GM19397 (cell line): ENCODE measurements at regions not wholly inside any gene's neighbourhood (a gene's known extent, or its start where the extent isn't known, plus 50 kb on each side); places are given as distances from the start of the nearest gene placed in this dataset.
A peak's percentile ranks its signal among the peaks of the same experiment; 100 is the strongest.
"Not testable (repeated sequence)": the region's sequence is repeated elsewhere in the genome, so short reads cannot be mapped to it uniquely, and the experiment has no call there.

Experiments used
- ATAC-seq: cut with Tn5 transposase; IDR thresholded peaks from one replicate; pipeline ENCODE4 v1.9.1; 2021; ENCODE audit warnings: mild to moderate bottlenecking, moderate library complexity; ENCODE audit not compliant: unreplicated experiment

DNA sequence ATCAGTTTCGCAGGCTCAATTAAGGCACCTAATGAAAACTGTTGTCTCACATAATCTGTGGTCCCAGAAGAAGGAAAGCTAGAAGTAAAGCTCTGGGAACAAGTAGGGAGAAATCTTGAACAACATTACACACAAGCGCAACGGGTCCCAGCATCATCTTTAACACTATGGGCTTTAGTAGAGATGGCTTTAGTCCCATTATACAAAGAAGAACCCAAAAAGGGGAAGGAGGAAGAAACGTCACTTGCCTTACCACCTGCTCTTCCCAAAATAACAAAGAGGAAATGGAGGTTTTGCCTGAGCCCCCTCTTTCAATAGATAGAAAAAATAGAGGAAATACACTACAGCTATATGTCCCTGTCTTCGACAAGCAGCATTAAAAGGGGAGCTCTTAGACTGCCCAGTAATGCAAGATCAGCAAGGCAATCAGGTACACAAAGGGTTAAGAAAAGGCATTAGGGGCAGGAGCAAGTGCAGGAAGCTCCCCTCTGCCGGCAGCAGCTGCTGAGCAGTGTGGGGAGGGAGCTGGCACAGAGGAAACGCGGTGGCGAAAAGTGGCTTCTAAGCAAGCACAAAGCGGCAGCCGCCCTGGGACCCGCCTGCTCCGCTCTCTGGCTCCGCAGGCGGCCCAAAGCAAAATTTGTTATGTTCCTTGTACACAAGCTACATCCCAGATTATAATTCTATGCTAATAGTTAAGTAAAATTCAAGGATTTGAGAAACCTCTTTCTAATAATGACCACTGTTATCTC lies 1218.8 kb downstream of the TMEM121 start:
- ATAC-seq = not testable (repeated sequence)

DNA sequence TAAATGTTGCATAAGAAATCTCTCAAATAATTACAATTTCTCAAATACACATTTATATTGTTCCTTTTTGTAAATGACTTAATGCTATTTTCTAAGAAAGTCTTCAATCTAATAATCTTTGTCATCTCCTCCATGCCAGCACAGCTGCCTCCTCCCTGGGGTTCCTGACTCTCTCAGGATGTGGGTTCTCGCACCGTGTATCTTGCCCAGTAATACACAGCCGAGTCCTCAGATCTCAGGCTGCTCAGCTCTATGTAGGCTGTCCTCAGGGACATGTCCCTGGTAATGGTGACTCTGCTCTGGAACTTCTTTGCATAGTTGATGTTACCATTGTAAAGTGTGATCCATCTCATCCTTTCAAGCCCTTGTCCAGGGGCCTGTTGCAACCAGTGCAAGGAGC lies 1223.7 kb downstream of the TMEM121 start:
- ATAC-seq = not testable (repeated sequence)

- not testable (repeated sequence) for ATAC-seq
Measured at GRCh38 chr14:106753751-106754150, 1227.4 kb downstream of the TMEM121 start.

DNA sequence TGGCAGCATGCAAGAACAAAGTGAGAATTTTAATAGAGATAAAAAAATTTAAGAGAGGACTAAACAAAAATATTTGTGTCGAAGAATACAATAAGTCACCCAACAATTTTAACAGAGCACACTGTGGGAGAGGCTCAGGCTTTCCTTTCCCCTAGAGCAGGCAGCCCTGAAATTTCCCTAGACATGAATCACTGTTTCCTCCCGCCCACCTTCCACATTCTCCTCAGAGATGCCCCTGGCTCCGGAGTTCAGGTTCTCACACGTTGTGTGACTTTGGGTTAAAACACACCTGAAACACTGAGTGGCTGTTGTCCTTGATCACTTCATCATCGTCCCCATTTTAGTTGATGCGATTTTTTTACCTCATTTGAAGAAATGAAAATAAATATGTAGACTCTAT lies 1231.1 kb downstream of the TMEM121 start:
- ATAC-seq = not testable (repeated sequence)

DNA sequence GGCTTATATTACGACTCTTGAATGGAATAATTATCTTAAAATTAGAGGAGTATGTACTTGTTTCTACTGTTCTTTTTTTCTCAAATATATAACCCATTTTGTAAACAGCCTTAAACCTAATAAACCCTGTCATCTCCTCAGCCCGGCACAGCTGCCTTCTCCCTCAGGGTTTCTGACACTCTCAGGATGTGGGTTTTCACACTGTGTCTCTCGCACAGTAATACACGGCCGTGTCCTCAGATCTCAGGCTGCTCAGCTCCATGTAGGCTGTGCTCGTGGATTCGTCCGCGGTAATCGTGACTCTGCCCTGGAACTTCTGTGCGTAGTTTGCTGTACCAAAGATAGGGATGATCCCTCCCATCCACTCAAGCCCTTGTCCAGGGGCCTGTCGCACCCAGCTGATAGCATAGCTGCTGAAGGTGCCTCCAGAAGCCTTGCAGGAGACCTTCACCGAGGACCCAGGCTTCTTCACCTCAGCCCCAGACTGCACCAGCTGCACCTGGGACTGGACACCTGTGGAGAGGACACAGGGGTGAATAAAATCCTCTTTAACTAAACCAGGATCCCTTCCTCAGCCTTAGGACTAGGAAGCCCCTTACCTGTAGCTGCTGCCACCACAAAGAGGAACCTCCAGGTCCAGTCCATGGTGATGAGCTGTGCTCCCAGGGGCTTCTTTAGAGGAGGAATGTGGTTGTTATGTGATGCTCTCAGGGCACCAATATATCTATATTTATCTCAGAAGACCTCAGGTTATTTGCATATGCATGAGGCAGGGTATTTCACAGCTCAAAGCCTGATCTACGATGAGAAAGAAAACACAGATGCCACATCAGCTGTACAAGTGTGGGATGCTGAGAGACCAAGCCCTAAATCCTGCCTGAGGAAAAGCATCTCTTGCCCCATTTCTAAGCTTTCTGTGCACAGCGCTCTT lies 1235.8 kb downstream of the TMEM121 start:
- ATAC-seq = not testable (repeated sequence)

- peak; percentile 52 for ATAC-seq
Measured at GRCh38 chr14:106764968-106765369, 1238.6 kb downstream of the TMEM121 start.

DNA sequence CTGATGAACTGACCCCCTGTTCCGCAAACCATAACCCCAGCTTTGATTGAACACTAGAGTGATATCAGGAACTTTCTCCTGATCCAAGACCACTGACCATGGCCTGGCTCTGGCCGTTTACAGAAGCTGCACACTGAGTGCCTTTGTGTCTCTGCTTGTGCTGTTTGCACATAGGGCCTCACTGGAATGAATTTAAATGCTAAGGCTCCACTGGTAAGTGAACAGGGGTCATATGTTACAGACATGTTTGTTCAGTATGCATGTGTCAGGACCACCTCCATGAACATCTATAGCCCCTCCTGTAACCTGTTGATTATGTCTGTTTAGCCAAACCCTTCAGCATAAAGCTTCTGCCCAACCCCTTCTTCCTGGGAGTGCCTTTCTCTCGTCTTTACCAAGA lies 1239.8 kb downstream of the TMEM121 start:
- ATAC-seq = no peak

- not testable (repeated sequence) for ATAC-seq
Measured at GRCh38 chr14:106766551-106767277, 1240.3 kb downstream of the TMEM121 start.

- ATAC-seq = not testable (repeated sequence)
Measured at GRCh38 chr14:106768230-106768629, 1241.8 kb downstream of the TMEM121 start.

DNA sequence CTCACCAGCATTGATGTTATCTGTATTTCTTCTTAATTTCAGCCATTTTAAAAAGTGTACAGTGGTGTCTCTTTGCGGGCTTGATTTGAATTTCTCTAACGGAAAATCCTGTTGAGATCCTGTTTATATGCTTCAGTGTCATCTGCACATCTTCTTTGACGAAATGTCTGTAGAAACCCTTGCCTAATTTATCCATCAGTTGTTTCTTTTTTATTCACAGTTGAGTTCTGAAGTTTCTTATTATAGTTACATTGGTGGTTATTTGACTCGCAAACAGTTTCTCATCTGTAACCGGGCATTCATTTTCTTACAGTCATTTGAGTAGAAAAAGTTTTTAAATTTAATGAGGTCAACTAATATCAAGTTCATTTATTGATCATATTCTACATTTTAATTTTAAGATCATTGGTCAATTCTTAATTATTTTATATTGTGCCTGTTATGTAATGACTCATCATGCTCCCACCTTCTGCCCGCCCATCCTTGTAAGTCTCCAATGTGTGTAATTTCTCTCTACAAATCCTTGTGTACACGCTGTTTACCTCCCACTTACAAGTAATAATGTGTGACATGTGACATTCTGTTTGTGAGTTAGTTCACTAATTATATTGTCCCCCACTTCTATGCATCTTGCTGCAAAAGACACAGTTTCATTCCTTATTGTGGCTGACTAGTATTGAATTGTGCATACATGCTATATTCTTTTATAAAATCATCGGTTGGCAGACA lies 1242.8 kb downstream of the TMEM121 start:
- ATAC-seq = not testable (repeated sequence)

GRCh38 chr14:106770158-106770672 lies 1243.8 kb downstream of the TMEM121 start:
- not testable (repeated sequence) for ATAC-seq

GRCh38 chr14:106774889-106775480 lies 1248.6 kb downstream of the TMEM121 start:
- not testable (repeated sequence) for ATAC-seq

DNA sequence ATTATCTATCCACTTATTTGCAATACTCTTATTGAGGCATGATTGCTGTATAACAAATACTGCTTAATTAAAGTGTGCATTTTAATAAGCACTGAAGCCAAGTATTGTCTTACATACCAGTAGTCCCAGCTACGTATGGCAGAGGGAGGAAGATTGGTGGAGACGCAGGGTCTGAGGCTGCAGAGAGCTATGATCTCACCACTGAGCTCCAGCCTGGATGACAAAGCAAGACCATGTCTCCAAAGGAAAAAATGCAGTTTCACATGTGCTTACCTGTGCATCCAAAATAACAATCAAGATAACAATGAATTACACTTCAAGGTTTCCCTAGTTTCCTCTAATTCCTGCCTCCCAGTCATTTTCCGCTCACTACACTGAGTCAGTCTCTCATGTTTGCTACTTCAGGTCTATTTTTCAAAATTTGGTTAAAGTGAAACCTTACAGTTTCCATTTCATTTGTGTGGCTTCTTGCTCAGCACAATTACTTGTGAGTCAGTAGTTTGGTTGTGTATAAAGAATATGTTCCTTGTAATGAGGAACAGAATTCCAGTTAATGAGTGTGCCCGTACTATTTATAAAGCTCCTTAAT lies 1250.1 kb downstream of the TMEM121 start:
- ATAC-seq = no peak

GRCh38 chr14:106778986-106779385 lies 1252.6 kb downstream of the TMEM121 start:
- no peak for ATAC-seq

DNA sequence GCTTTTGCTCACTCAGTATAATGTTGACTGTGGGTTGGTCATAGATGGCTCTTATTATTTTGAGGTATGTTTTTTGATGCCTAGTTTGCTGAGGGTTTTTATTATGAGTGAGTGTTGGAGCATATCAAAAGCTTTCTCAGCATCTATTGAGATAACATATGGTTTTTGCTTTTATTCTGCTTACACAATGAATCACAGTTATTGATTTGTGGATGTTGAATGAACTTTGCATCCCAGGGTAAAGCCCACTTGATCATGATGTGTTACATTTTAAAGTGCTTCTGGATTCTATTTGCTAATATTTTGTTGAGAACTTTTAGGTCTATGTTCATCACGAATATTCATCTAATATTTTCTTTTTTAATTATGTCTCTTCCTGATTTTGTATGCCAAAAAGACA lies 1260.3 kb downstream of the TMEM121 start:
- no peak for ATAC-seq

DNA sequence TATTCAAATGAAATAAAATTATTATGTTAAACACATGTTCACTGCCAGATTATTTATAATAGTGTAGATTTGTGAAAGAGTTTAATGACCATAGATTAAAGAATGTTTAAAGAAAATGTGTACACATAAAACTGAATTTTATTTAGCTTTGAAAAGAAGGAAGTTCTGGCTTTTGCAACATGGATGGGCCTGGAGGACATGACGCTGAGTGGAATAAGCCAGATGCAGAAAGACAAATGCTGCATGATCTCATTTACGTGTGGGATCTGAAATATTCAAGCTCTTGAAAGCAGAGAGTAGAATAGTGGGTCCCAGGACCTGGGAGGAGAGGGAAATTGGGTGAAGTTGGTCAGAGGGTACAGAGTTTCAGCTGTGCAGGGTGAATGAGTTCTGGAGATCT lies 1261.2 kb downstream of the TMEM121 start:
- no peak for ATAC-seq

- no peak for ATAC-seq
Measured at GRCh38 chr14:106788534-106788933, 1262.2 kb downstream of the TMEM121 start.

DNA sequence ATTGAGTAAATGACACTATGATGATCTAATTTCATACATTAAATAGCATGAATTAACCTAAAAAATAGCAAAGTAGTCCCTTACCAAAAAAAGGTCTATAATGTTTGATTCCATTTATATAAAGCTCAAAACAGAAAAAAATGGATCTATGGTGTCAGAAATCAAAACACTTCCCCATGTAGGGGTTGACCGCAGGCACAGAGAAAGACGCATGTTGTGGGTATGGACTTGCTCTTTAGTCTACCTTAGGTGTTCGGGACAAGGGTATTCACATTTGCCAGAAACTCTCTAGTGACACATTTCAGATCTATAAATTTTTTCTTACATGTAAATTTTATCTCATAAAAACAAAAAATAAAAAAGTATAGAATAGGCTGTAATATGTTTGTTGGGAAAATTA lies 1262.9 kb downstream of the TMEM121 start:
- ATAC-seq = no peak
